C4-2B (cell line): ENCODE measurements at regions not wholly inside any gene's neighbourhood (a gene's known extent, or its start where the extent isn't known, plus 50 kb on each side); places are given as distances from the start of the nearest gene placed in this dataset.

Experiments used
- CTCF ChIP-seq: fragments of 450-650 bp; conservative IDR thresholded peaks from 2 replicates; pipeline ENCODE4 v1.5.1; 2017; ENCODE audit warnings: mild to moderate bottlenecking
- ZFX ChIP-seq: fragments of 450-650 bp; IDR thresholded peaks from 2 replicates; pipeline ENCODE4 v1.6.1; 2017

GRCh38 chr9:129253803-129254381 is 75.8 kb upstream of the IER5L start:
- TF ChIP-seq CTCF: no peak
- TF ChIP-seq ZFX: no peak
